Keratinocyte (primary cell): ENCODE measurements at regions not wholly inside any gene's neighbourhood (a gene's known extent, or its start where the extent isn't known, plus 50 kb on each side); places are given as distances from the start of the nearest gene placed in this dataset.

Experiments
- EZH2 ChIP-seq: IDR thresholded peaks from one replicate; pipeline ENCODE4 v1.6.1; 2012; ENCODE audit warnings: inconsistent platforms, mild to moderate bottlenecking, low read length, moderate library complexity
- TF ChIP-seq, protein P1 (sequence below), 3 experiments: IDR thresholded peaks in 1 of 3; conservative IDR thresholded peaks in 1 of 3; optimal IDR thresholded peaks in 1 of 3; 2 replicates in 2 of 3; 3 replicates in 1 of 3; pipeline versions ENCODE3 to v1.5.1; 2011; ENCODE audit warnings: low read length in 3 of 3, mild to moderate bottlenecking in 3 of 3, moderate library complexity in 2 of 3, control low read depth in 1 of 3, inconsistent platforms in 1 of 3; ENCODE audit not compliant: insufficient read depth in 2 of 3; ENCODE audit errors: extremely low read depth in 1 of 3

DNA sequence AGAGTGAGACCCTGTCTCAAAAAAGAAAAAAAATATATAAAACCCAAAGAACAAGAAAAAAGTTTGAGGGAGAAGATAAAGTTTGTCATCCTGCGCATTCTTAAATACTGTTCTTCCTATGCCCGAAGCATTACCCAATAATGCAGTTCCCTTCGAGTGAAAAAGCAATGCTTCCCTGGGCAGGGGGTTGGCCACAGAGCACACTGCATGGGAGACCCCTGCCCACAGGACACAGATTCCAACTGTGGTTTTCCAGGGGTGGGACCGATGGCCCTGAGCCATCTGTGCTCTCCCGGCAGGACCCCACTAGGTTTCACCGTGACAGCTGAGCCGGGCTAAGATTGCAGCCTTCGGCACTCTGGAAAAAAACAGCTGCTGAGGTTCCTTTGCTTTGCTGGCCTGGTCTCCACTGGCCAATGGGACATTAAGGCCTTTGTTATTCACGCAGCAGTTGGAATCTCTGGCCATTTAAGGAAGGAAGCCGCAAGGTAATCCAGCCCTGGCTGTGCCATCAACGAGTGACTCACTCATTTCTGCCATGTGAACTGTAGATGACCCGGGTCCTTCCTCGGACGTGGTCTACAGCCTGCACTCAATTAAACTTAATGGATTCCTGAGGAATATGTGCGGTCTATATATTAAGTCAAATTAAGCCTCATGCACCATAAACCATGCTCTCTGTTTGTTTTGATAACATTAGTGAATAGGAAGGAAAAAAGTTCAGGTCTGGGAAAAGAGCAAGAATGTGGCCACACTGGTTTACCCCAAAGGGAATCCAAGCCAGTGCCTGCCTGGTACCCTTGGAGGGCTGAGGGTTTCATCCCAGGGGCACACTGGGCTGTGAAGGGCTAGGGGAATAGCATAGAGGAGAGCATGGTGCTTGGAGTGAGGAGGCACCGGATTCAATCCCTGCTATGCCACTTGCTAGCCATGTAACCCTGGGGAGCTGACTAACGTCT, 163.2 kb downstream of the ZBTB18 start:
- TF ChIP-seq, protein P1, sequence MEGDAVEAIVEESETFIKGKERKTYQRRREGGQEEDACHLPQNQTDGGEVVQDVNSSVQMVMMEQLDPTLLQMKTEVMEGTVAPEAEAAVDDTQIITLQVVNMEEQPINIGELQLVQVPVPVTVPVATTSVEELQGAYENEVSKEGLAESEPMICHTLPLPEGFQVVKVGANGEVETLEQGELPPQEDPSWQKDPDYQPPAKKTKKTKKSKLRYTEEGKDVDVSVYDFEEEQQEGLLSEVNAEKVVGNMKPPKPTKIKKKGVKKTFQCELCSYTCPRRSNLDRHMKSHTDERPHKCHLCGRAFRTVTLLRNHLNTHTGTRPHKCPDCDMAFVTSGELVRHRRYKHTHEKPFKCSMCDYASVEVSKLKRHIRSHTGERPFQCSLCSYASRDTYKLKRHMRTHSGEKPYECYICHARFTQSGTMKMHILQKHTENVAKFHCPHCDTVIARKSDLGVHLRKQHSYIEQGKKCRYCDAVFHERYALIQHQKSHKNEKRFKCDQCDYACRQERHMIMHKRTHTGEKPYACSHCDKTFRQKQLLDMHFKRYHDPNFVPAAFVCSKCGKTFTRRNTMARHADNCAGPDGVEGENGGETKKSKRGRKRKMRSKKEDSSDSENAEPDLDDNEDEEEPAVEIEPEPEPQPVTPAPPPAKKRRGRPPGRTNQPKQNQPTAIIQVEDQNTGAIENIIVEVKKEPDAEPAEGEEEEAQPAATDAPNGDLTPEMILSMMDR (optimal IDR thresholded peaks at IDR 0.05 in 1 of 3, IDR thresholded peaks at IDR 0.05 in 1 of 3, conservative IDR thresholded peaks at IDR 0.05 in 1 of 3; ENCODE audit: extremely low read depth in 1 of 3, insufficient read depth in 2 of 3, low read length in 3 of 3): no peak
- no peak for TF ChIP-seq EZH2
